Smooth muscle cell (in vitro differentiated cells): ENCODE measurements at regions not wholly inside any gene's neighbourhood (a gene's known extent, or its start where the extent isn't known, plus 50 kb on each side); places are given as distances from the start of the nearest gene placed in this dataset.

ENCODE experiments used
- DNase-seq: peaks from one replicate; lab custom pipeline; 2025; ENCODE audit not compliant: unreplicated experiment; lab: John Stamatoyannopoulos, UW
- H2AFZ ChIP-seq: fragments of 200-600 bp; sonication (generic); 2 replicates; pipeline ENCODE4 v1.6.0; 2016; ENCODE audit warnings: antibody characterized with exemption, low read depth, mild to moderate bottlenecking
- H3F3A ChIP-seq: fragments of 200-600 bp; sonication (generic); 2 replicates; pipeline ENCODE4 v1.6.0; 2017; ENCODE audit warnings: antibody characterized with exemption, low read depth
- H3K27ac ChIP-seq: fragments of 200-600 bp; sonication (generic); 2 replicates; pipeline ENCODE4 v1.5.1; 2016; ENCODE audit warnings: low read depth, mild to moderate bottlenecking
- H3K27me3 ChIP-seq: fragments of 200-600 bp; sonication (generic); 2 replicates; pipeline ENCODE4 v1.6.1; 2016; ENCODE audit warnings: low read depth, mild to moderate bottlenecking
- H3K36me3 ChIP-seq: fragments of 200-600 bp; sonication (generic); 2 replicates; pipeline ENCODE4 v1.5.1; 2016; ENCODE audit warnings: low read depth
- H3K4me1 ChIP-seq: fragments of 200-600 bp; sonication (generic); 2 replicates; pipeline ENCODE4 v1.5.1; 2016; ENCODE audit warnings: low read depth
- H3K4me2 ChIP-seq: fragments of 200-600 bp; sonication (generic); 2 replicates; pipeline ENCODE4 v1.6.0; 2016; ENCODE audit warnings: mild to moderate bottlenecking
- H3K4me3 ChIP-seq: fragments of 200-600 bp; sonication (generic); 2 replicates; pipeline ENCODE4 v1.5.1; 2016; ENCODE audit warnings: mild to moderate bottlenecking
- H3K79me2 ChIP-seq: fragments of 200-600 bp; sonication (generic); 2 replicates; pipeline ENCODE4 v1.6.0; 2016; ENCODE audit warnings: low read depth, mild to moderate bottlenecking
- H3K9ac ChIP-seq: fragments of 200-600 bp; sonication (generic); 2 replicates; pipeline ENCODE4 v1.6.0; 2016; ENCODE audit warnings: low read depth
- H3K9me3 ChIP-seq: fragments of 200-600 bp; sonication (generic); replicated peaks from 2 replicates; pipeline ENCODE4 v1.5.1; 2016; ENCODE audit warnings: low read depth
- H4K20me1 ChIP-seq: fragments of 200-600 bp; sonication (generic); 2 replicates; pipeline ENCODE4 v1.6.0; 2016; ENCODE audit warnings: low read depth
- CTCF ChIP-seq: fragments of 200-600 bp; sonication (generic); IDR thresholded peaks from 2 replicates; pipeline ENCODE4 v1.5.1; 2017; ENCODE audit warnings: borderline replicate concordance, mild to moderate bottlenecking, antibody characterized with exemption; ENCODE audit not compliant: insufficient read depth, poor library complexity, severe bottlenecking
- WGBS: methylation state at CpG from one replicate; pipeline ENCODE4 v1.1.7; 2016; ENCODE audit warnings: low lambda C conversion rate; 5-methylcytosine and 5-hydroxymethylcytosine counted together

DNA sequence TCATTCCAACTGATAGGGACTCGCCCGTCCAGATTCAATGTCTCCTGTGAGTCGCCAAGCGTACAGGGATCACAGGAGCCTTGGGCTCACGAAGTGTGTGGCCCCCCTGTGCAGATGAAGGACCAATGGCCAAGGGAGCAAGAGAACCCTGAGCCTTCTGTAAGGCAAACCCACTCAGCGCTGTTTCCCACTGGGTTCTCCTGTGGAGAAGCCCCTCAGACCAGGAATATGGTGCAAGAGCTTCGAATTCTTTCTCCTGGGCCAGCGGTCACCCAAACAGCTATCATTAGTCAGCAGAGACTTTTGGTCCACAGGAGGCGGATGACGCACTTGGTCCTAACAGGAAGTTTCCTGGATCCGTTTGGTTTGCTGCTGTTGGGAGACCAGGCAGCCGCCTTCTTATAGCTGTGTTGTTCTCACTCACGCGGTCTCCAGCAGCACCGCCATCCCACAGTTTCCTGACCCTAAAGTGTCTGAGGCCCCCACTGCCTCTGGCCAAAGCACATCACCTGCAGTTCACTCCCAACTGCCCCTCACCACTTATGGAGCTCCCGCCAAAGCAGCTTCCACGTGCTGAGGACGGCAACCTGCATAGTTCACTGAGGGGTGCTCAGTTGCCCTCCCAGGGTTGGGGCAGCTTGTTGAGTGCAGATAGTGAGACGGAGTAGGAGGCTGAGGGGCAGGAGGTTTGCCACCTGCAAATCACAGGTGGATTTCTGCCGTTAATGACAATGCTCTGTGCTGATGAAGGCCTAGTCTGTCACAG lies 268.6 kb downstream of the ERMARD start:
- Histone ChIP-seq H3K4me2 (no peak overlapping the region), H2AFZ (no peak overlapping the region), H3K9me3 (no peaks in the 10 kb centered on the region), H4K20me1 (no peaks in the 10 kb centered on the region), H3K4me3 (no peak overlapping the region), H3K27ac (no peak overlapping the region), H3K9ac (no peak overlapping the region), H3K79me2 (no peaks in the 10 kb centered on the region), H3F3A (no peaks in the 10 kb centered on the region), H3K4me1 (no peaks in the 10 kb centered on the region), H3K36me3 (no peaks in the 10 kb centered on the region), H3K27me3 (peaks cover 24% of the 10 kb centered on the region)
- no peak for TF ChIP-seq CTCF
- no peak for DNase-seq
- 92% methylated on average over 20 of the region's 20 CpGs for WGBS

DNA sequence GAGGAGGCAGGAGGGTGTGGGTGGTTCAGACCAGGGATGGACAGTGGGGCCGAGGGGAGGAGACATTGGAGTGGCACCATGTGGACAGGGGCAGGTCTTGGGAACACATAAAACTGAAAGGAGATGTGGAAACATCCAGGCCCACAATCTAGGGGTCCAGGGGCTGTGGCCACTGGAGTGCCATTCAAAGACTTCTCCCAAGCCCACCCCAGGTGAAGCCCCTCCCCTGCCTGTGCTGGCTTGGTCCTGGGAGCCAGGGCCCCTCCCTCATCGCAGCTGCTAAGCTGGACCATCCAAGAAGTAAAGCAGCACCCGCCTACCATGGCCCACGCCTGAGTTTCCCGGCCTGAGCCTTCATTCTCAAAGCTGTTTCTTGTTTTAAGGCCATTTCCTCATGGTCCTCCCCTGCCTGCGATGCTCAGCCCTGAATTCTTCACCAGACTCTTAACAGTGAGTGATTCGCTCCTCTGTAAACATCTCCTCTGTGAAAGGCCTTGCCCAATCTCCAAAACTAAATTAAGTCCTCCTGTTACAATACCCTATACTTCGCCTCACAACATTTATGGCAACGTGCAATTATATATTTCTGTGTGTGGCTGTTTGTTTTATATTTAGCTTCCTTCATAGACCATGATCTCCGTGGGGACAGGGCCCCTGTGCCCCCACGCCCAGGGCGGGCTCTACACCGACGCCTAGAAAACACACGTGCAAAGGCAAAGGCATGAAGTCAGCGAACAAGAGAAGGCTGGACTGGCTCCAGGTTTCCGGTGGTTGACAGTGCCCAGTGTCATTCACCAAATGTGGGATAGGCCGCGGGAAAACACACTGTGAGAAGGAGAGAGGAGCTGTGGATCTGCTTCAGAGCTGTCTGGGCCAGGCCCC lies 267.8 kb downstream of the ERMARD start:
- Histone ChIP-seq H3K27me3 (peaks cover 32% of the 10 kb centered on the region), H3K9me3 (no peaks in the 10 kb centered on the region), H3K36me3 (no peaks in the 10 kb centered on the region), H3K79me2 (no peaks in the 10 kb centered on the region), H3K27ac (no peak overlapping the region), H3K4me3 (no peak overlapping the region), H4K20me1 (no peaks in the 10 kb centered on the region), H2AFZ (no peak overlapping the region), H3K9ac (no peak overlapping the region), H3K4me1 (no peaks in the 10 kb centered on the region), H3F3A (no peaks in the 10 kb centered on the region), H3K4me2 (no peak overlapping the region)
- WGBS = 84% methylated on average over 19 of the region's 19 CpGs
- no peak for DNase-seq
- TF ChIP-seq CTCF = no peak

- no peaks in the 10 kb centered on the region for H3K9me3 ChIP-seq
- peaks cover 38% of the 10 kb centered on the region for H3K27me3 ChIP-seq
- no peak overlapping the region for H3K4me2 ChIP-seq
- H2AFZ ChIP-seq = no peak overlapping the region
- no peak overlapping the region for H3K4me3 ChIP-seq
- no peak for TF ChIP-seq CTCF
- no peaks in the 10 kb centered on the region for H3K79me2 ChIP-seq
- no peaks in the 10 kb centered on the region for H3F3A ChIP-seq
- no peak overlapping the region for H3K9ac ChIP-seq
- no peak for DNase-seq
- H4K20me1 ChIP-seq = no peaks in the 10 kb centered on the region
- WGBS = 92% methylated on average over 12 of the region's 12 CpGs
- H3K4me1 ChIP-seq = no peaks in the 10 kb centered on the region
- no peak overlapping the region for H3K27ac ChIP-seq
- no peaks in the 10 kb centered on the region for H3K36me3 ChIP-seq
Measured at GRCh38 chr6:170018422-170018935, 267.1 kb downstream of the ERMARD start.
